Stimulated activated CD8-positive, alpha-beta memory T cell treated with anti-CD3 and anti-CD28 coated beads, Interleukin-2, amount 100 ng/mL, for 1 hour (primary cell): ENCODE measurements at regions not wholly inside any gene's neighbourhood (a gene's known extent, or its start where the extent isn't known, plus 50 kb on each side); places are given as distances from the start of the nearest gene placed in this dataset.
"Not testable (repeated sequence)": the region's sequence is repeated elsewhere in the genome, so short reads cannot be mapped to it uniquely, and the experiment has no call there.

Source experiments
- DNase-seq, 2 donors: peaks; one replicate each; pipeline ENCODE4 v3.0.0-alpha.2; 2020; ENCODE audit warnings: low read depth in 2 of 2

GRCh38 chr1:234765181-234765580, 155.2 kb upstream of the IRF2BP2 start:
- DNase-seq = no peak

GRCh38 chr1:234763910-234764309, 153.9 kb upstream of the IRF2BP2 start:
- no peak for DNase-seq

- DNase-seq = no peak
These were observed 153.4 kb upstream of the IRF2BP2 start for GRCh38 chr1:234763367-234763766.

- not testable (repeated sequence) for DNase-seq
These were observed 152.1 kb upstream of the IRF2BP2 start for GRCh38 chr1:234762127-234762526.

- no peak for DNase-seq
These were observed 150.3 kb upstream of the IRF2BP2 start for GRCh38 chr1:234760303-234760723.

GRCh38 chr1:234759888-234760287, 149.9 kb upstream of the IRF2BP2 start:
- no peak for DNase-seq

- DNase-seq = no peak
These were observed 148.9 kb upstream of the IRF2BP2 start for GRCh38 chr1:234758851-234759250.

- DNase-seq = no peak
These were observed 146.9 kb upstream of the IRF2BP2 start for GRCh38 chr1:234756857-234757256.

GRCh38 chr1:234756066-234756774, 146.2 kb upstream of the IRF2BP2 start:
- DNase-seq = no peak

GRCh38 chr1:234755449-234755863, 145.5 kb upstream of the IRF2BP2 start:
- no peak for DNase-seq

- DNase-seq = no peak
These were observed 144.0 kb upstream of the IRF2BP2 start for GRCh38 chr1:234753979-234754378.

GRCh38 chr1:234752927-234753326, 142.9 kb upstream of the IRF2BP2 start:
- no peak for DNase-seq

GRCh38 chr1:234751678-234752077, 141.7 kb upstream of the IRF2BP2 start:
- no peak for DNase-seq

- no peak for DNase-seq
These were observed 141.1 kb upstream of the IRF2BP2 start for GRCh38 chr1:234750922-234751627.

GRCh38 chr1:234748713-234749112, 138.7 kb upstream of the IRF2BP2 start:
- DNase-seq = no peak

- DNase-seq = no peak
These were observed 138.1 kb upstream of the IRF2BP2 start for GRCh38 chr1:234748066-234748465.

GRCh38 chr1:234746798-234747196, 136.8 kb upstream of the IRF2BP2 start:
- DNase-seq = no peak

- no peak for DNase-seq
These were observed 136.1 kb upstream of the IRF2BP2 start for GRCh38 chr1:234745844-234746797.

- DNase-seq = no peak
These were observed 135.3 kb upstream of the IRF2BP2 start for GRCh38 chr1:234745276-234745675.

- DNase-seq = no peak
These were observed 134.0 kb upstream of the IRF2BP2 start for GRCh38 chr1:234743791-234744611.

- DNase-seq = no peak
These were observed 132.6 kb upstream of the IRF2BP2 start for GRCh38 chr1:234742622-234743021.
